ENCODE measurements at regions not wholly inside any gene's neighbourhood (a gene's known extent, or its start where the extent isn't known, plus 50 kb on each side); places are given as distances from the start of the nearest gene placed in this dataset.

DNA sequence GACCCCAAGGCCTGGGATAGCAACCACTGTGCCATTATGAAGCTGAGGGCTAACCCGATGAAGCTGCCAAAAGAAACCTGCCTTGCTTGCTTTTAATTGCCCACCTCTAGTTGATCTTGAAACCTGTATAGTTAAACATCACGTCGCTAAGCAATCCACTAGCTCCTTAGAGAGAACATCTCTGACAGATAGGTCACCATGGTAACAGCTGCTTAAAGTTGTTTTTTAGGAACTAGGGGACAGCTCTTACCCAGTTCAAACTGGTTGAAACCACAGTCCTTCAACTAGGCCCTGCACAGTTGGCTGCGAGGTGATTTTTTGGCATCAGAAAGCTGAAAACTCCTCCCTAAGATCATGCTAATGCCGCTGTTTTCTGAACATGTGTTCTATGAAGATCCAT lies 135.7 kb downstream of the EBLN2 start:
- no peaks in the 10 kb centered on the region for H3K4me1 ChIP-seq
- H3K4me3 ChIP-seq, result no peak overlapping the region
- no peaks in the 10 kb centered on the region for H3K27me3 ChIP-seq
- DNase-seq, result no peak
- H3K36me3 ChIP-seq (ENCODE audit: low read depth, missing control alignments), result no peaks in the 10 kb centered on the region
- TF ChIP-seq POLR2A (IDR thresholded peaks at IDR 0.05), result no peak
- TF ChIP-seq CTCF (IDR thresholded peaks at IDR 0.05), result no peak
- H3K9me3 ChIP-seq, result no peaks in the 10 kb centered on the region
- WGBS, 2 donors, result 93 to 95% methylated on average over 5 of the region's 5 CpGs
- no peak overlapping the region for H3K27ac ChIP-seq
- intact Hi-C loops (cut with DNase I; ENCODE audit: low total_unique reads), result no loop called here

DNA sequence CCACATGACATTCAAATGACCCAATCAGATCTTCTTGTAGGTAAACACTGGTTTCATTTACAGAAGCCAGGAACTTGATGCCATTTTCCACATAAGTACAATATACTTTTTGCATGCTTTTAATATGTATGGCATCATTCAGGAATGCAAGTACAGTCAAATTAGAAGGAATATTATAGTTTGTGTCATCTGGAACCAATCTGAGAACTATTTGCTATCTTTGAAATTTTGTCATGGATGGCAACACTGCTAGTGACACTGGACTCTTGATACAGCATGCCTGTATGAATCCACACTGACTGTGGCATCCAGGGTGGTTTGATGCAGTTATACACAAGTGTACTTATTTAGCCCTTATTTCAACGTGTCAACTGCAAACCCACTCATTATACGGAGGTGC lies 141.6 kb downstream of the EBLN2 start:
- no peaks in the 10 kb centered on the region for H3K9me3 ChIP-seq
- 77 to 90% methylated on average over 2 of the region's 2 CpGs for WGBS, 2 donors

DNA sequence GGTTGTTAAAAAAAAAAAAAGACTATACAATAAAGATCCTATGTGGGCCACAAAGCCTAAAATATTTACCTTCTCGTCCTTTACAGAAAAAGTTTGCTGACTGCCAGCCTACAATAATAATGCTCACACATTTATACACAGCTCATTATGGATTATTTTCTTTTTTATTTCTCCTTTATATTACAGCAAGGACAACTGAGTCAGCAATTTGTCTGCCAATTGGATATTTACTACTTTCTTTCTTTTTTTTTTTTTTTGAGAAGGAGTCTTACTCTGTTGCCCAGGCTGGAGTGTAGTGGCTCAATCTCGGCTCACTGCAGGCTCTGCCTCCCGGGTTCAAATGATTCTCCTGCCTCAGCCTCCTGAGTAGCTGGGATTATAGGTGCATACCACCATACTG lies 142.2 kb downstream of the EBLN2 start:
- intact Hi-C loops (cut with DNase I; ENCODE audit: low total_unique reads), result no loop called here
- Histone ChIP-seq H3K9me3 (no peaks in the 10 kb centered on the region), H3K4me3 (no peak overlapping the region), H3K4me1 (no peaks in the 10 kb centered on the region), H3K27me3 (no peaks in the 10 kb centered on the region), H3K27ac (no peak overlapping the region), H3K36me3 (ENCODE audit: low read depth, missing control alignments) (no peaks in the 10 kb centered on the region)
- TF ChIP-seq POLR2A (IDR thresholded peaks at IDR 0.05) (no peak), CTCF (IDR thresholded peaks at IDR 0.05) (no peak)
- WGBS, 2 donors, result 95 to 97% methylated on average over 3 of the region's 3 CpGs
- no peak for DNase-seq

More for the DNA sequence above, 141.6 kb downstream of the EBLN2 start:
- intact Hi-C loops (cut with DNase I; ENCODE audit: low total_unique reads), result no loop called here
- H3K27me3 ChIP-seq, result no peaks in the 10 kb centered on the region
- no peaks in the 10 kb centered on the region for H3K36me3 ChIP-seq (ENCODE audit: low read depth, missing control alignments)
- no peak overlapping the region for H3K27ac ChIP-seq
- no peak for DNase-seq
- no peaks in the 10 kb centered on the region for H3K4me1 ChIP-seq
- TF ChIP-seq CTCF (IDR thresholded peaks at IDR 0.05) (no peak), POLR2A (IDR thresholded peaks at IDR 0.05) (no peak)
- no peak overlapping the region for H3K4me3 ChIP-seq

GRCh38 chr3:73204841-73205240 lies 143.4 kb downstream of the EBLN2 start:
- H3K27me3 ChIP-seq, result no peaks in the 10 kb centered on the region
- H3K4me1 ChIP-seq, result no peaks in the 10 kb centered on the region
- no peak overlapping the region for H3K4me3 ChIP-seq
- H3K9me3 ChIP-seq, result no peaks in the 10 kb centered on the region
- H3K36me3 ChIP-seq (ENCODE audit: low read depth, missing control alignments), result no peaks in the 10 kb centered on the region
- intact Hi-C loops (cut with DNase I; ENCODE audit: low total_unique reads), result no loop called here
- H3K27ac ChIP-seq, result no peak overlapping the region
- no peak for DNase-seq
- TF ChIP-seq POLR2A (IDR thresholded peaks at IDR 0.05), result no peak
- TF ChIP-seq CTCF (IDR thresholded peaks at IDR 0.05), result no peak

- TF ChIP-seq CTCF (IDR thresholded peaks at IDR 0.05), result no peak
- TF ChIP-seq POLR2A (IDR thresholded peaks at IDR 0.05), result no peak
- intact Hi-C loops (cut with DNase I; ENCODE audit: low total_unique reads), result no loop called here
- no peaks in the 10 kb centered on the region for H3K27me3 ChIP-seq
- no peaks in the 10 kb centered on the region for H3K4me1 ChIP-seq
- no peak overlapping the region for H3K4me3 ChIP-seq
- no peaks in the 10 kb centered on the region for H3K36me3 ChIP-seq (ENCODE audit: low read depth, missing control alignments)
- 79 to 86% methylated on average over 5 of the region's 5 CpGs for WGBS, 2 donors
- H3K9me3 ChIP-seq, result no peaks in the 10 kb centered on the region
- no peak overlapping the region for H3K27ac ChIP-seq
- DNase-seq, result no peak
These were observed 144.6 kb downstream of the EBLN2 start for GRCh38 chr3:73206030-73206429.
